ENCODE measurements at regions not wholly inside any gene's neighbourhood (a gene's known extent, or its start where the extent isn't known, plus 50 kb on each side); places are given as distances from the start of the nearest gene placed in this dataset.
A peak's percentile ranks its signal among the peaks of the same experiment; 100 is the strongest.
"Not testable (repeated sequence)": the region's sequence is repeated elsewhere in the genome, so short reads cannot be mapped to it uniquely, and the experiment has no call there.

DNA sequence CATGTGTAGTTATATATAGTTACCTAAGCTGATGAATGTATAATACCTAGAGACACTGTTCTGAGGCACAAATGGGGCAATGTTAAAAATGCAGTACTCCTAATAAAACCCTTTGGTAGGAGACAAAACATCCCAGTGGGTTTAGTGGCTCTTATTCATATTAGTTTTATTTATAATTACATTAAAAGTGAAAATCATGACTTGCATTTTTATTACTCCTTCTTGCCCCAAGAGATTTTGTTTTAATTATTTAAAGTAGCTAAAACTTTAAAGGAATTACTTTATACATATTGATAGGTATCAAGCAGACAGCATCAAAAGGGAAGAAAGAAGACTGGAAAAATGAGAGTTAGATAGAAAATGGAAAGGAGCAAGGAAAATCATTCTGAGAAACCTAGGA is 688.6 kb downstream of the GALC start:
- DNase-seq = no peak

DNA sequence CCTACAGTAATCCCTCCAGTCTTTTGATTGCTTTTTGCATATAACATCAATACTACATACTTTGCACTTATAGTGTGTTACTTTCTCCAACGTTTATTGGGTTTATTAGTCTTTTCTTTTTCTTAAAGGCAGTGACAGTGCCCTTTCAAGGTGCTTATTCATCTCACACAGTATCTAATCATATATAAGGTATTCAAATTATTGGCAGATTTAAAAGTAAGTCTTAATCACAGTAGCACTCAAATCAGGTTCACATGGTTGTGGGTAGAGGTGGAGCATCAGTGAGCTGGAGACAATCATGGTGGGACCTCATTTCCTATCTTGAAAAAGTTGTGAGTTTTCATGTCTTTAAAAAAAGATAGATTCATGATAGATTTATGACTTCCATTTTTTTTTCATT is 706.2 kb downstream of the GALC start:
- no peak for DNase-seq

DNA sequence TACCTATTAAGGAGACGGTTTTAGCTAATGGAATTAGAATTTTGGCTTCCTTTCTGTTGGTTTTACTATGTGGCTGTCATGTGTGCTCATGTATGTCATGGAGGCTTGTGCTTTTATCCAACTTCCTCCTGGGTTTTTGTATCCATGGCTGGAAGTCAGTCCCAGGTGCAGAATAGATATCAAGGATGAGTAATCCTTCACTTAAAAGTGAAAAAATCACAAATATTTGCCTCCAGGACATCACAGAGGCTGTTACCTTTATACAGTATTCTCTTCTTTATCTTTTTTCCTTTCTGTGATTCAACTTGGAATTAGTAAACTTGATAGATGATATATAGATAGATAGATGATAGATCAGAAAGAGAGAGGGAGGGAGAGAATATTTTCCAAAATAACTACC is 706.8 kb downstream of the GALC start:
- DNase-seq = no peak

DNA sequence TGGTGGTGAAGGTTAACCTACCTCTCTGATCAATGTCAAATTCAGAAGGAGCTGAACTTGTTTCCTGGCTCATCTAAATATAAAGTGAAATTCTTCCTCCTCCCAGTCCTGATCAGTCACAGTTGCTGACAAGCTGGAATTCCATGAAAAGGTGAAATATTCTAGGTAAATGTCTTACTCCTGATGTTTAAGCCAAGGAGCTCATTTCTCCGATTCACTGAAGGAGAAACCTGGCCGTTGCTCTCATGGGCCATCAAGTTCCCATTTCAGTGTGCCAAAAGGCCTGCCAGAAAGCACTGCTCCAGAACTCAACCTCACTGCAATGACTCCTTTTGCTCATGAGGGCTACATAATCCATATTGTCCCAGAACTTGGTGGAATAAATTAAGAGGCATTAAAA is 707.5 kb downstream of the GALC start:
- DNase-seq = no peak

DNA sequence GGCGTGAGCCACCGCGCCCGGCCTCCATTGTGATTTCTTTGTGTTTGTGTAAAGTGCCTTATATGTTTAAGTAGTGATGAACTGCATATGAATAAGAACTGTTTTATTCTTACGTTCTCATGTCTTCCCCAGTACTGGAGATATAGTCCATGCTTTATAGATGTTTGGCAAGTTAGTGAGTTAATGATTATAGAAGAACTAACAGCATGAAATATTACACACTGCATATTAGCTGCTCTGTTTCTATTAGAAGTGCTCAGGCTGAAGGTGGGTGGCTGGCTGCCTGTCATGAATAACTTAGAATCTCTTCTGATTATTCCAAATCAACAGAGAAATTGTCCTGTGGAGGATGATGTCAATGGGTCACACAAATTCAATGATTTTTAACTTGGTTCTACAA is 709.4 kb downstream of the GALC start:
- no peak for DNase-seq

DNA sequence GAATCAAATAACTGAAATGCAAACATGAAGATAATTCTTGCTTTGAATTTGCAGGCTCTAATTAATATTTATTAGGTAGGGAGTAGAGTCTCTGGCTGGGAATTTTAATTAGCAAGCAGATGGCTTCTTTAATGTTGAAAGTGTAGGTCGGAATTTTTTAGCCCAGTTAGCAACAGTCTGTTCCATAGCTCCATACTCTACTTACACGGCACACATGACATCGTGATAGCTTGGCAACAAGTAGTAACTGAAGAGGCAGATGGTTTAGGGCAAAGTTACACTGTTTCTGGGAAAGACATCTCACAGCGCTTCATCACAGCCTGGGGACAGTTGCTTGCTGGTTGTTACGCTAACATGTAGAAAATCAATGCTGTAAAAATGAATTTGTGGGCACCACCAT is 710.7 kb downstream of the GALC start:
- no peak for DNase-seq

DNA sequence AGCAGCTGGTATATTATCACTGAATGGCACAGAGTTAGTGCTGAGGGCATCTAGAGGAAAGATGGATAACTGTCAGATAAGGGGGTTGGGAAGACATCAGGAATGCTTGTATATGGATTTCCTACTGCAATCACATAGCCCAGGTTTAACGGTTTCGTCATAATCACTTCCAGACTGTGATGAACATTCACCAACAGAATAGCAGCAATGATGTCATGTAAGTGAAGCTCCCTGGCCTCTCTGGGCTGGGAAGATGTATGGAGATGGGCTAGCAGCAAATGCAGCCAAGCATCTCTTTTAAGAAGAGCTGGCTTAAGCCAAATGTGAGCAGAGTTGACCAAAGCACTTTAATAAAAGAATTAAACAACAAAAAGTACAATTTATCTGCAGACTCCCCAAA is 714.6 kb downstream of the GALC start:
- no peak for DNase-seq

DNA sequence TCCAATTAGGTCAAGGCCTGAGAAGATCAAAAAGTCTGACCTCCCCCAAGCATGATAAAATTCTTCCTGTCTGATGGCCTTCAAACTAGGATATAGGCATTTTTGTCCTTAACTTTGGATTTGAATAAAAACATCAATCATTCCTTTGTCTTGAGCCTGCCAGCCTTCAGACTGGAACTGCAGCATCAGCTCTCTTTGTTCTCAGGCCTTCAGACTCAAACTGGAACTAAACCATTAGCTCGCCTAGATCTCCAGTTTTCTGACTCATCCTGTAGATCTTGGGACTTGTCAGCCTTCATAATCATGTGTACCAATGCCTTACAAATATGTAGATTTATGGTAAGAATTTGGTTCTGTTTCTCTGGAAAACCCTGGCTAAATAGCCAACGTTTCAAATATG is 721.7 kb downstream of the GALC start:
- no peak for DNase-seq

DNA sequence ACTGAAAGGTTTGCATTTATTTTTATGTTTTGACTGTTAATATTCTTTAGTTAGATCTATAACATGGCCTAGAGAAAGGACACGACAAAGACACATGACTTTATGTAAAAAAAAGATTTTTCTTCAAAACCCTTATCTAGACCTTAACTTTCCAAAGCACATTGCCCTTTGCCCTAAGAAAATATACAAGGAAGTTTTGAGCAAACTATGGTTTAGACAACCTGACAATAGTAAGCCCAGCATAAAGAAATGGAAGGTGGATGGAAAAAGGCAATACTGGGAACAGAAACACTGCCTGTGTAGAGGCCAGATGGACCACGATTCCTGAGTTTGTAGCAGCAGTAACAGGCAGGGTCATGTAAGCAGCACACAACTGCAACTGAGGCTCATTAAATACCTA is 724.0 kb downstream of the GALC start:
- DNase-seq = no peak

DNA sequence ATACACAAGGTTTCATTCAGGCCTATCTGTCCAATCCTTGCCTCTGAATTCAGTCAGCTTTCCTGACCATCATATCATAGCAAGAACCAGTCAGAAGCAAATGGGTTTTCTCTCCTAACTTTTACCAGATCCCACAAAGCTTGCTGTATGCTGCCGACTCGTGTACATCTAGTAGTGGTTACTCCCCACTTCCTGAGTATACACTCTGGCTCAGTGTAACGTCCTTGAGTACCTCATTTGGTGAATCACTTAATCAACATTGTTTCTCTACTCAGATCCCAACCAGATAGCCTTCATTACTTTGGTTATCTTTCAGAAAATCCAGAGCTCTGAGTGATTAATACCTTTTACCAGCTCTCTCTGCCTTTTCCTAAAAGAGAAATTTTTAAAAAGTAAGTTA is 728.2 kb downstream of the GALC start:
- no peak for DNase-seq

DNA sequence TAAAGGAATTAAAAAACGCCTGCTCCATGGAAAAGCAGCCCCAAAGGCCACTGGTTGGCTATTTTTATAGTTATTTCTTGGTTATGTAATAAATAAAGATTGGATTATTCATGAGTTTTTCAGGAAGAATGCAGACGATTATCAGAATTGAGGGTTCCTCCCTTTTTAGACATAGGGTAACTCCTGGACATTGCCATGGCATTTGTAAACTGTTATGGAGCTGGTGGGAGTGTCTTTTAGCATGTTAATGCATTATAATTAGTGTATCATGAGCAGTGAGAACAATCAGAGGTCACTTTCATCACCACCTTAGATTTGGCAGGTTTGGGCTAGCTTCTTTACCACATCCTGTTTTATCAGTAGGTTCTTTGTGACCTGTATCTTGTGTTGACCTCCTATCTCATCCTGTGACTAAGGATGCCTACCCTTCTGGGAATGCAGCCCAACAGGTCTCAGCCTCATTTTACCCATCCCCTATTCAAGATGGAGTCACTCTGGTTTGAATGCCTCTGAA is 728.7 kb downstream of the GALC start:
- DNase-seq = no peak

DNA sequence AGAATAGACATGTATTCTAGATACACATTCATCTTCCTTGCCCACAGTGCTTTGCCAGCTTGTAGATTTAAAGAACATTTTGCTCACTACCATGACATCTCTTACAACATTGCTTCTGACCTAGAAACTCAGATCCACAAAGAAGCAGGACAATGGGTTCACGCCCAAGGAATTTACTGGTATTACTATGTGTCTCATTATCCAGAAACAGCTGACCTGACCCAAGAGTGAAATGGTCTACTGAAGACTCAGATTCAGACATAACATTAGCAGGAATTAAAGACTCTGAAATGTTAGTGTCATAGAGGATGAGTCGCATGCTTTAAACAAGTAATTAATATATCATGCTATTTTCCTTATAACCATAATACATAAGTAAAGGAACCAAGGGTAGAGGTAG is 731.4 kb downstream of the GALC start:
- DNase-seq = no peak

DNA sequence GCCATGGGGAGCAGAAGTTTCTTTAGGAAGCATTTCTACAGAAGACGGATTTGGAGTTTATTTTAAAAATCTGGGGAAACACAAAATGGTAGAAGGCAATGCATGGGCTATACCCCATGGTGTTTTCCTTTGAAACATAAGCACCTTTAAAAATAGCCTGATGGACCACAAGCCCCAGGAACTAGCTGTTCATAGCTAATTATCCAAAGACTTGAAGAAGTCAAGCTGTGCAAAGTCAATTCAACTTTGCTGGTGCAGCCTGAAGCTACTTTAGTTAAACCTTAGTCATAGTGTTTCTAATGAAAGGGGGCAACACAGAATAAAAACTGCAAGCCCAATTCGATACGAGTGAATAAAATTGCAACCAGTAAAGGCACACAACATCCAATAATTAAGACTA is 732.5 kb downstream of the GALC start:
- peak; percentile 24 to 79 for DNase-seq

DNA sequence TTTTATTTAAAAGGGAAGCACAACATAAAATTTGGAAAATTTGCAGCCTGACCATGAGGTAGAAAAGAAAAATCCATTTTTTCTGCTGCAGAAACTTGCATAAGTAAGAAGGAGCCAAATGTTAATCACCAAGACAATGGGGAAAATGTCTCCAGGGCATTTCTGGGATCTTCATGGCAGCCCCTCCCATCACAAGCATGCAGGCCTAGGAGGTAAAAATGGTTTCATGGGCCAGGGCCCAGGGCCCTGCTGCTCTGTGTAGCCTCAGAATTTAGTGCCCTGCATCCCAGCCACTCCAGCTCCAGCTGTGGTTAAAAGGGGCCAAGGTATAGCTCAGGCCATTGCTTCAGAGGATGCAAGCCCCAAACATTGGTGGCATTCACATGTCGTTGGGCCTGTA is 735.6 kb downstream of the GALC start:
- no peak for DNase-seq

DNA sequence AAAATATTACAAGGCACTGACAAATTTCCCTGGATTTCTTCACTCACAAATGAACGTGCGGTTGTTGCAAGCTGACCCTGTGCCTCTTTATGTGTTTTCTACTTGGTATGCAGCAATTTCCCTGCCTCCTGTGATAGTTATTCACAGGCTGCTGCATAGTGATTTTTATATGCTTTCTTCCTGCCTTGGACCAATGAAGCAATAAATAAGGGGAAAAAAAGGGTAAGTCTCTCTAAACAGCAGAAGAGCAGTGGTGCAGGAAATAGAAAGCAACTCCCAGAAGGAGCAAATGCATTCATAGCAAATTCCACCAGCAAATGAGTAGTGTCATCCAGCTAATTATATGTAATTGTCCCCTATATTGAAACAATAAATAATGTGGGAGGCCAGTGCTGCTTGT is 737.9 kb downstream of the GALC start:
- DNase-seq = no peak

DNA sequence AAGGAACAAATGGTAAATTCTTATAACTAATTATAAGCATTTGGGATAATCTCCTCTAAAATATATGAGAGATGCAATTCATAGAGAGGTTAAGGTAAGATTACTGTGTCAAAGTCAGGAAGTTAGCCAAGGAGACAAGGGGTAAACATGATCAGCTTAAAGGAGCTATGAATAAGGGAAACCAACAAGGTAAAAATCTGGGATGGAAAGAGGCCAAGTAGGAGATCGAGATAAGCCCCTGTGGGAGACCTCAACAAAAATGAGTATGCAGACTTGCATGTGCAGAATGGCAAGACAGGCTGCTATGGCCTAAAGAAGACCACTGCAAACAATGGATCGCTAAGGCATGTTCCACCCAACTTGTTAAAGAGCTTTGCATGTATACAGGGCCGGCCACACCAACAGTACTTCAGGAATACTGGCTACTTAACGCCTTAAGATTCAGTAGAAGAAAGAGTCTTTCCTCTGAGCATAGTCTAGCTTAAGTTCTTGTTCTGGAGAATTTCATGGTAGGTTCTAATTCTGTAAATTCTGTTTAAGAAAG is 738.6 kb downstream of the GALC start:
- no peak for DNase-seq

DNA sequence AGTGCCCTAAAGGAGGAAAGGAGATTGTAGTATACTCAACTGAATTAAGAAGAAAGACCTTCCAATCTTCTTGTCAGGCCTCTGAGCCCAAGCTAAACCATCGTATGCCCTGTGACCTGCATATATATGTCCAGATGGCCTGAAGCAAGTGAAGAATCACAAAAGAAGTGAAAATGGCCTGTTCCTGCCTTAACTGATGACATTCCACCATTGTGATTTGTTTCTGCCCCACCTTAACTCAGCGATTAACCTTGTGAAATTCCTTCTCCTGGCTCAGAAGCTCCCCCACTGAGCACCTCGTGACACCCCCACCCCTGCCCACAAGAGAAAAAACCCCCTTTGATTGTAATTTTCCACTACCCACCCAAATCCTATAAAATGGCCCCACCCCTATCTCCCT is 739.2 kb downstream of the GALC start:
- DNase-seq = not testable (repeated sequence)

DNA sequence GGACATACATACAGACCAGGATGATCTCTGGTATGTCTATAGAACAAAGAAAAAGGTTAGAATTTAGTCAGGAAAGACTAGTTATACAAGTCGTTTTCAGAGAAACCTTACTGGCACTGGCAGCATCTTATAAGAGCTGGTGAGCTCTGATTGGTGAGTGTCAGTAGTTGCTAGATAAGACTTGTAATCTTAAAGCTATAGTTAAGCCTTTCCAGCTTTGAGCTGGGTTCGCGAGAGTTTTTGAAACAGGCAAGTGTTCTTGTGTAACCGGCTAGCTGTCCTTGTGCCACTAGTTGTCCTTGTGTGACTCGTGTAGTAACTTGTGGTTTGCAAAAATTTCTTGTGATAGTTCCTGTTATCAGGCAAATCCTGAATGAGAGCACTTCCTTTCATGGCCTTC is 740.9 kb downstream of the GALC start:
- DNase-seq = no peak

DNA sequence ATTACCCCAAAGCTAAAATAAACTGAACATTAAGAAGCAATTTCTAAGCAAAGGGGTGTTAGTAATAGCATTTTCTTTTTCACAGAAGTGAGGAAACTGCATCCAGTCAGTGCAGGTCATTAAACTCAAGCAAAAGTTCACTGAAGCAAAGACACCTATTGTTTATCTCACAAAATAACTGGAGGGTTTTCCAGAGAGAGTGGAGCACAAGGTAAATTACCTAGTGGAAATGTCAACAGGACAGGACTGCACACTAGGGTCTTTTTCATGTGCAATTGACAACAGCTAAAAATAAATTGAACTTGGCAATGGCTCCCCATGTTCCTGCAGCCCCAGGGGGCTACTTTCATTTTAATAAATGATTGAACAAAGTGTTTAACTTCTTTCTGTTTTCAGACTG is 742.0 kb downstream of the GALC start:
- peak; percentile 31 to 82 for DNase-seq

DNA sequence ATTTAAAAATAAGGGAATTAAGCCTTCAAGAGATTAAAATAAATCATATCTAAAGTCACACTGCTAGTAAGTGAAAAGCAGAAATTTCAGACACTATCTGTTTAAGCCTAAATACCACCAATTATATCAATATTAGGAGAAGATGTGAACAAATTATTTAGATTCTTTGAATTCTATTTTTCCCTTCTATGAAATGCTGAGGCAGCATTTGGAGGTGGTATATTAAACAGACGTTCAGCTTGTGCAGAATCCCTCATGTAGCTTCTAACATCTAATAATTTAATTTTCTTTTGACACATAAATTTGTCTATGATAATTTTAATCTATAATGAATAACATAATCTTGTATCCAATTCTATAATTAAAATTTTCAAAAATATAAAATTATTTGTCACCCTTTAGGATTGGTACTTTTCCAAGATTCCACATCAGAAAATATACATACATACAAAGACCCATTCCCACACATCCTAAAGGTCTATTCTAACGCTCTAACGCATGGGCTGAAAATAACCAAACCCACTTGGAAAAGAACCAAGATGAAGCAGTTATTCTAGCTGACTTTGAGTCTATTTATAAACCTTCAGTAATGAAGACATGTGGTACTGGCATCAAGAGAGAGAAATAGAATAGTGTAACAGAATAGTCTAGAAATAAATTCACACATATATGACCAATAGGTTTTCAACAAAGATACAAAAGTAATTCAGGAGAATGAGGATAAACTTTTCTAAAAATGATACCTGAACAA is 751.8 kb downstream of the GALC start:
- no peak for DNase-seq

DNA sequence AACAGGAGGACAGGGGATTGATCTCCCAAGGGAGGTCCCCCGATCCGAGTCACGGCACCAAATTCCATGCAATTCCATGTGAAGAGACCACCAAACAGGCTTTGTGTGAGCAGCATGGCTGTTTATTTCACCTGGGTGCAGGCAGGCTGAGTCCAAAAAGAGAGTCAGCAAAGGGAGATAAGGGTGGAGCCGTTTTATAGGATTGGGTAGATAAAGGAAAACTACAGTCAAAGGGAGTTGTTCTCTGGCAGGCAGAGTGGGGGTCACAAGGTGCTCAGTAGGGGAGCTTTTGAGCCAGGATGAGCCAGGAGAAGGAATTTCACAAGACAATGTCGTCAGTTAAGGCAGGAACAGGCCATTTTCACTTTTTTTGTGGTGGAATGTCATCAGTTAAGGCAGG is 752.7 kb downstream of the GALC start:
- DNase-seq = not testable (repeated sequence)

DNA sequence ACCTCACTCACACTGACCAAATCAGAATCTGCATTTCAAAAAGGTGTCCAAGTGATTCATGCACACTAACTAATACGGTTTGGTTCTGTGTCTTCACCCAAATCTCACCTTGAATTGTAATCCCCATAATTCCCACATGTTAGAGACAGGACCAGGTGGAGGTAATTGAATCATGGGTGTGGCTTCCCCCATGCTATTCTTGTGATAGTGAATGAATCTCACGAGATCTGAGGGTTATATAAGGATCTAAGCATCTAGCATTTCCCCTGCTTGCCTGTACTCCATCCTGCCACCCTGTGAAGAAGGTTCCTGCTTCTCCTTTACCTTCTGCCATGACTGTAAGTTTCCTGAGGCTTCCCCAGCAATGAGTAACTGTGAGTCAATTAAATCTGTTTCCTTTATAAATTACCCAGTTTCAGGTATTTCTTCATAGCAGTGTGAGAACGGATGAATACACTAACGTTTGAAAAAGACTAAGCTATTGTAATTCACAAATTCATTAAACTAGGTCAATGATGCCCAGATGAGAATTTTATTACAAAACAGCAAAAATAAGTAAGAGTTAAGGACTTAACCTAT is 759.1 kb downstream of the GALC start:
- DNase-seq = no peak

DNA sequence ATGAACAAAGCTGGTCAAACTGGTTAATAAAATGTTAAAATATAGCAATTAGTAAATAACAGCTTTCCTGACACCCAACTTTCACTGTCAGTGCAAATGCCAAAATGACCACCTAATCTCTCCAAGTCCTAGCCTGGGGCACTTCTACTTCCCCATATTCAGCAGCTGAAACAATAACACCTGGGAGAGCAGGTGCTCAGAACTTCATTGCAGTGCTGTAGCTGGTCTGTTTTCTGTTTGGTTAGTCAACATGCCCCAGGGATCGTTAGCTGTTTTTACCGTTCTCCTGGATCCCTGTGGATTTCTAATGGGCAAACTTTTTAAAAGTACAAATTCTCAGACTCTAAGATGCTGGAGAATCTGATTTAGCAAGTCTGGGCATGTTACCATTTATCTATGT is 759.7 kb downstream of the GALC start:
- DNase-seq = peak in 1 of 2 experiments; percentile 75

DNA sequence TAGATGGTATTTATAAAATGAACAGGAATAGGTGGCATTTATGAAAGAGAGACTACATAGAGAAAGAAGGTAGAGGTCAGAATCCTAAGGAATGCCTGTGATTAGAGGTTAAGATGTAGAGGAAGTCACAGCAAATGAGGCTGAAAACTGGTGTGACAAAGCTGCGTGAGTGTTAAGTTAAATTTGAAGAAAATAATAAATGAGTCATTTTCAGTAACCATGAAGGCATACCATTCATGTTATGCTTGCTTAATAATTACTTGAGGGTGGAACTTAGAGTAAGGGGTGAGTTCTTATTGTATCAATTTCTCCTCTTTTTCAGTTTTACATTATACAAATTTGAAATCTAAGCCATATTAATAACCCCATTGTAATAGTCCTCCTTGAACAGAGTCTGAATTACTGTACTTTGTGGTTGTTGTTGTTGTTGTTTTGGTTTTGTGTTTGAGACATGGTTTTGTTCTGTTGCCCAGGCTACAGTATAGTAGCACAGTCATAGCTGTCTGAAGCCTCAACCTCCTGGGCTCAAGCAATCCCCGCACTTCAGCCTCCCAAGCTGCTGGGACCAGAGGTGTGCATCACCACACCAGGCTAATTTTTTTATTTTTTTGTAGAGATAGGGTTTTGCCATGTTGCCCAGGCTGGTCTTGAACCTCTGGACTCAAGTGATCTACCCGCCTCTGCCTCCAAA is 761.5 kb downstream of the GALC start:
- DNase-seq = no peak

Data from NCI-H2081 (cell line).